A673 (cell line): ENCODE measurements at regions not wholly inside any gene's neighbourhood (a gene's known extent, or its start where the extent isn't known, plus 50 kb on each side); places are given as distances from the start of the nearest gene placed in this dataset.

Experiments
- BruUV-seq: library from RNA; stranded (reverse); fragments of 400-500 nt; replicated peaks from 2 replicates; lab custom pipeline; 2021; lab: Mats Ljungman, UMichigan
- CTCF ChIA-PET: fragments of 300-600 bp; sonication (Branson Sonifier 250); formaldehyde crosslinking; loops from one replicate; lab custom pipeline; 2022; ENCODE audit warnings: antibody characterized with exemption; lab: Charles Lee
- POLR2A ChIA-PET: fragments of 300-600 bp; sonication (Branson Sonifier 250); formaldehyde crosslinking; loops from one replicate; lab custom pipeline; 2022; ENCODE audit warnings: antibody characterized with exemption; ENCODE audit not compliant: low non-redundant PET; lab: Charles Lee
- DNase-seq: peaks from one replicate; pipeline ENCODE4 v3.0.0-alpha.2; 2015; ENCODE audit warnings: low spot score
- H3K27ac ChIP-seq: fragments of 200-600 bp; sonication (generic); 2 replicates; pipeline ENCODE4 v1.5.1; 2016; ENCODE audit warnings: mixed run types, low read depth, mild to moderate bottlenecking, mixed read lengths, antibody characterized with exemption, low read length; ENCODE audit not compliant: poor library complexity, severe bottlenecking
- H3K27me3 ChIP-seq: fragments of 200-600 bp; sonication (generic); replicated peaks from 2 replicates; pipeline ENCODE4 v1.6.1; 2017; ENCODE audit warnings: mixed run types, low read depth, mild to moderate bottlenecking, mixed read lengths, antibody characterized with exemption, low read length; ENCODE audit not compliant: insufficient read depth, poor library complexity
- H3K36me3 ChIP-seq: fragments of 200-600 bp; sonication (generic); 2 replicates; pipeline ENCODE4 v1.6.1; 2016; ENCODE audit warnings: mixed run types, mild to moderate bottlenecking, mixed read lengths, antibody characterized with exemption, low read length; ENCODE audit not compliant: insufficient read depth, poor library complexity, severe bottlenecking
- H3K4me1 ChIP-seq: fragments of 200-600 bp; sonication (generic); 2 replicates; pipeline ENCODE4 v1.6.1; 2017; ENCODE audit warnings: mixed run types, mild to moderate bottlenecking, mixed read lengths, antibody characterized with exemption, low read length; ENCODE audit not compliant: insufficient read depth, poor library complexity, severe bottlenecking
- H3K4me3 ChIP-seq: fragments of 200-600 bp; sonication (generic); 2 replicates; pipeline ENCODE4 v1.5.1; 2016; ENCODE audit warnings: low read depth, mixed run types, mild to moderate bottlenecking, mixed read lengths, low read length; ENCODE audit not compliant: poor library complexity, severe bottlenecking
- H3K9me3 ChIP-seq: fragments of 200-600 bp; sonication (generic); 2 replicates; pipeline ENCODE4 v1.6.1; 2016; ENCODE audit warnings: mixed run types, low read depth, mild to moderate bottlenecking, mixed read lengths, antibody characterized with exemption, low read length; ENCODE audit not compliant: poor library complexity, severe bottlenecking
- CTCF ChIP-seq: fragments of 300-800, 200-600 bp; sonication (generic); conservative IDR thresholded peaks from 2 replicates; pipeline ENCODE4 v1.5.1; 2017; ENCODE audit warnings: low read depth, mild to moderate bottlenecking, antibody characterized with exemption, low read length, moderate library complexity, mixed read lengths
- EZH2 ChIP-seq: fragments of 200-600 bp; sonication (generic); IDR thresholded peaks from 2 replicates; pipeline ENCODE4 v1.6.1; 2017; ENCODE audit warnings: borderline replicate concordance, low read depth, mild to moderate bottlenecking, mixed read lengths, antibody characterized with exemption, low read length; ENCODE audit not compliant: poor library complexity, severe bottlenecking
- intact Hi-C: fragments of 100-400 bp; cut with micrococcal nuclease; formaldehyde crosslinking; loops from one replicate; pipeline ENCODE4 v1.10.0; 2022; ENCODE audit not compliant: unreplicated experiment

GRCh38 chr2:18986046-18986445 lies 372.4 kb downstream of the OSR1 start:
- H3K9me3 ChIP-seq = no peaks in the 10 kb centered on the region
- no peaks in the 10 kb centered on the region for H3K4me1 ChIP-seq
- CTCF ChIA-PET = no interaction called here
- H3K27ac ChIP-seq = no peak overlapping the region
- no peaks in the 10 kb centered on the region for H3K36me3 ChIP-seq
- BruUV-seq = no TSS peak
- POLR2A ChIA-PET = no interaction called here
- DNase-seq = no peak
- TF ChIP-seq CTCF (no peak), EZH2 (no peak)
- H3K4me3 ChIP-seq = no peak overlapping the region
- intact Hi-C loops = no loop called here
- peaks cover 27% of the 10 kb centered on the region for H3K27me3 ChIP-seq

- no TSS peak for BruUV-seq
- H3K27me3 ChIP-seq = peaks cover 18% of the 10 kb centered on the region
- ChIA-PET CTCF (no interaction called here), POLR2A (no interaction called here)
- no peak overlapping the region for H3K4me3 ChIP-seq
- DNase-seq = no peak
- H3K9me3 ChIP-seq = no peaks in the 10 kb centered on the region
- intact Hi-C loops = no loop called here
- TF ChIP-seq CTCF (no peak), EZH2 (no peak)
- H3K4me1 ChIP-seq = no peaks in the 10 kb centered on the region
- H3K27ac ChIP-seq = no peak overlapping the region
- H3K36me3 ChIP-seq = no peaks in the 10 kb centered on the region
These were observed 377.5 kb downstream of the OSR1 start for GRCh38 chr2:18980786-18981430.

GRCh38 chr2:18980104-18980785 lies 378.2 kb downstream of the OSR1 start:
- CTCF ChIA-PET = no interaction called here
- H3K4me1 ChIP-seq = no peaks in the 10 kb centered on the region
- intact Hi-C loops = no loop called here

More at GRCh38 chr2:18980104-18980785, 378.2 kb downstream of the OSR1 start:
- Histone ChIP-seq H3K4me3 (no peak overlapping the region), H3K27me3 (peaks cover 11% of the 10 kb centered on the region), H3K36me3 (no peaks in the 10 kb centered on the region), H3K27ac (no peak overlapping the region), H3K9me3 (no peaks in the 10 kb centered on the region)
- DNase-seq = no peak
- POLR2A ChIA-PET = no interaction called here
- no TSS peak for BruUV-seq
- TF ChIP-seq CTCF = no peak
- TF ChIP-seq EZH2 = no peak
